Endodermal cell (in vitro differentiated cells): ENCODE measurements at regions not wholly inside any gene's neighbourhood (a gene's known extent, or its start where the extent isn't known, plus 50 kb on each side); places are given as distances from the start of the nearest gene placed in this dataset.

ENCODE experiments used
- DNase-seq: peaks from one replicate; pipeline ENCODE4 v3.0.0-alpha.2; 2017
- H3K27ac ChIP-seq: 2 replicates; pipeline ENCODE4 v1.5.1; 2013; ENCODE audit warnings: mild to moderate bottlenecking, low read depth, low read length, moderate library complexity
- H3K27me3 ChIP-seq: 2 replicates; pipeline ENCODE4 v1.6.1; 2013; ENCODE audit warnings: mild to moderate bottlenecking, low read length, moderate library complexity; ENCODE audit not compliant: insufficient read depth, control insufficient read depth, poor library complexity, severe bottlenecking
- H3K36me3 ChIP-seq: 2 replicates; pipeline ENCODE4 v1.7.0; 2013; ENCODE audit warnings: mild to moderate bottlenecking, low read length, moderate library complexity; ENCODE audit not compliant: control insufficient read depth, insufficient read depth
- H3K4me1 ChIP-seq: one replicate; pipeline ENCODE4 v1.7.0; 2013; ENCODE audit warnings: low read length; ENCODE audit not compliant: control insufficient read depth, insufficient read depth
- H3K4me3 ChIP-seq: 2 replicates; pipeline ENCODE4 v1.5.1; 2013; ENCODE audit warnings: mild to moderate bottlenecking, low read length, moderate library complexity
- H3K9ac ChIP-seq: 2 replicates; pipeline ENCODE4 v1.6.1; 2013; ENCODE audit warnings: mild to moderate bottlenecking, low read length, moderate library complexity; ENCODE audit not compliant: poor library complexity, severe bottlenecking; ENCODE audit errors: extremely low read depth
- H3K9me3 ChIP-seq: 2 replicates; pipeline ENCODE4 v1.6.1; 2013; ENCODE audit warnings: mild to moderate bottlenecking, low read length, moderate library complexity; ENCODE audit not compliant: control insufficient read depth
- H3K27ac Mint-ChIP-seq: 2 replicates; pipeline ENCODE4 v1.8.0; 2020; ENCODE audit warnings: mixed read lengths
- H3K27me3 Mint-ChIP-seq: 2 replicates; pipeline ENCODE4 v1.8.0; 2021; ENCODE audit warnings: mild to moderate bottlenecking, mixed read lengths; ENCODE audit not compliant: insufficient read depth
- H3K36me3 Mint-ChIP-seq: 2 replicates; pipeline ENCODE4 v1.8.0; 2020; ENCODE audit warnings: low read depth, mixed read lengths
- H3K4me1 Mint-ChIP-seq: 2 replicates; pipeline ENCODE4 v1.8.0; 2020; ENCODE audit warnings: mixed read lengths
- H3K4me3 Mint-ChIP-seq: 2 replicates; pipeline ENCODE4 v1.8.0; 2020; ENCODE audit warnings: mild to moderate bottlenecking, moderate library complexity, mixed read lengths
- H3K9me3 Mint-ChIP-seq: 2 replicates; pipeline ENCODE4 v1.8.0; 2020; ENCODE audit warnings: mild to moderate bottlenecking, mixed read lengths
- WGBS, 2 experiments: methylation state at CpG; one replicate each; pipeline versions ENCODE4 v1.1.5 to v1.1.7; 2013; ENCODE audit warnings: missing lambda C conversion rate in 2 of 2, mixed read lengths in 1 of 2; ENCODE audit not compliant: insufficient coverage in 1 of 2, insufficient read length in 1 of 2; 5-methylcytosine and 5-hydroxymethylcytosine counted together
- TF ChIP-seq, protein P1 (sequence below): fragments of 200-600 bp; sonication (generic); conservative IDR thresholded peaks from 2 replicates; pipeline ENCODE4 v1.5.0; 2021; ENCODE audit warnings: antibody characterized with exemption, mild to moderate bottlenecking

DNA sequence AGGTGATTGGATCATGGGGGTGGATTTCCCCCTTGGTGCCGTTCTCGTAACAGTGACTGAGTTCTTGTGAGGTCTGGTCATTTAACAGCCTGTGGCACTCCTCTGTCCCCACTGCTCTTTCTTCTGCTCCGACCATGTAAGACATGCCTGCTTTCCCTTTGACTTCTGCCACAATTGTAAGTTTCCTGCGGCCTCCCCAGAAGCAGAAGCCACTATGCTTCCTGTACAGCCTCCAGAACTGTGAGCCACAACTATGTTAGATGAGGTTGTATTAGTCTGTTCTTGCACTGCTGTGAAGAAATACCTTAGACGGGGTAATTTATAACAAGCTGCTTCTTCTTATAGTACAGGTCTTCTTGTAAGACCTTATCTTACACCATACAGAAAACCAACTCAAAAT, 241.7 kb upstream of the KLF14 start:
- WGBS, 2 experiments, result 94 to 97% methylated on average over 4 to 5 of the region's 5 CpGs
- Mint-ChIP-seq H3K4me1 (no peaks in the 10 kb centered on the region), H3K9me3 (peaks cover 17% of the 10 kb centered on the region), H3K27me3 (no peaks in the 10 kb centered on the region), H3K4me3 (no peak overlapping the region), H3K27ac (no peak overlapping the region), H3K36me3 (peaks cover 26% of the 10 kb centered on the region)
- no peak overlapping the region for H3K4me3 ChIP-seq
- TF ChIP-seq, protein P1, sequence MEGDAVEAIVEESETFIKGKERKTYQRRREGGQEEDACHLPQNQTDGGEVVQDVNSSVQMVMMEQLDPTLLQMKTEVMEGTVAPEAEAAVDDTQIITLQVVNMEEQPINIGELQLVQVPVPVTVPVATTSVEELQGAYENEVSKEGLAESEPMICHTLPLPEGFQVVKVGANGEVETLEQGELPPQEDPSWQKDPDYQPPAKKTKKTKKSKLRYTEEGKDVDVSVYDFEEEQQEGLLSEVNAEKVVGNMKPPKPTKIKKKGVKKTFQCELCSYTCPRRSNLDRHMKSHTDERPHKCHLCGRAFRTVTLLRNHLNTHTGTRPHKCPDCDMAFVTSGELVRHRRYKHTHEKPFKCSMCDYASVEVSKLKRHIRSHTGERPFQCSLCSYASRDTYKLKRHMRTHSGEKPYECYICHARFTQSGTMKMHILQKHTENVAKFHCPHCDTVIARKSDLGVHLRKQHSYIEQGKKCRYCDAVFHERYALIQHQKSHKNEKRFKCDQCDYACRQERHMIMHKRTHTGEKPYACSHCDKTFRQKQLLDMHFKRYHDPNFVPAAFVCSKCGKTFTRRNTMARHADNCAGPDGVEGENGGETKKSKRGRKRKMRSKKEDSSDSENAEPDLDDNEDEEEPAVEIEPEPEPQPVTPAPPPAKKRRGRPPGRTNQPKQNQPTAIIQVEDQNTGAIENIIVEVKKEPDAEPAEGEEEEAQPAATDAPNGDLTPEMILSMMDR, result no peak
- no peak overlapping the region for H3K9ac ChIP-seq
- H3K36me3 ChIP-seq, result no peaks in the 10 kb centered on the region
- no peaks in the 10 kb centered on the region for H3K27me3 ChIP-seq
- H3K27ac ChIP-seq, result no peak overlapping the region
- peaks cover 15% of the 10 kb centered on the region for H3K9me3 ChIP-seq
- DNase-seq, result no peak
- H3K4me1 ChIP-seq, result no peaks in the 10 kb centered on the region

DNA sequence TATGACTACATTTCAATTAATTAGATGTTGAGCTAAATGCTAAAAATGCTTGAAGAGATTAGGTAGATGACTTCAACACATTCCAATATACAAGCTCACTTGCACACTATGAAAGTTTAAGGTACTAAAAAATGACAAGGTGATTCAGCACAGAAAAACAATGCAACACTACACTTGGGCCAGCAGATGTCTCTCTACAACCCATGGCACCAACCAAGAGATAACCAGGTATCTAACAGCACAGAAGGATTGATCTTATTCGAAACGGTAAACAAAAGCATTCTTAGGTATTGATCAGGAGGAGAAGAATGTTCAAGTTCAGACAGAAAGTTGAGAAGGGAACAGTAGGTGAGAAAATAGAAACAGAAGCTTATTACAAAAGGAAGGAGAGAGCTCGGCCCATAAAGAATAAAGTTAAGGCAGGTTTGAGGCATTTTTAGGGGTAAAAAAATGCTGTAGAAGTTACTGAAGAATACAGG, 248.2 kb upstream of the KLF14 start:
- H3K27ac Mint-ChIP-seq, result no peak overlapping the region
- 50 to 54% methylated on average over 3 of the region's 3 CpGs for whole genome bisulfite sequencing, 2 experiments
- TF ChIP-seq, protein P1, result peak; percentile 83
- Histone ChIP-seq H3K9ac (no peak overlapping the region), H3K9me3 (no peaks in the 10 kb centered on the region), H3K27ac (no peak overlapping the region), H3K4me3 (no peak overlapping the region), H3K4me1 (no peaks in the 10 kb centered on the region), H3K36me3 (no peaks in the 10 kb centered on the region), H3K27me3 (no peaks in the 10 kb centered on the region)
- no peak for DNase-seq
- H3K9me3 Mint-ChIP-seq, result no peaks in the 10 kb centered on the region
- H3K36me3 Mint-ChIP-seq, result no peaks in the 10 kb centered on the region
- H3K4me1 Mint-ChIP-seq, result no peaks in the 10 kb centered on the region
- no peaks in the 10 kb centered on the region for H3K27me3 Mint-ChIP-seq
- no peak overlapping the region for H3K4me3 Mint-ChIP-seq

DNA sequence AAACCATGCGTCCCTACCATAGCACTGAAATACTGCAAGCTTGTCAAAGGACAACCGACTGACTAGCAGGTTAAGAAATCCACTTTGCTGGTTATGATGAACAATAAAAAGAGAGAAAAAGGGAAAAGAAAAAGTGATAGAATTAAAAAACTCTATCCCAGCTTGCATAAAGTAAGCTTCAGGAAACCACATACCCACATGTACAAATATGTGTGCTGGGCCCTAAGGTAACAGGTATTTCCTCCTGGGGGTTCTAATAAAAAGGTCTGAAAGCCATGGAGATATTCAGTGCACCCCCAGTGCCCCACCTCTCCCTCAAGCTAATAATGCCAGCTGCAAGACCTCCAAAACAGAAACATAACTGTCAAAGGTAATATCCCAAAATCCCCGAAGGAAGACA, 248.6 kb upstream of the KLF14 start:
- H3K9me3 Mint-ChIP-seq, result no peaks in the 10 kb centered on the region
- Histone ChIP-seq H3K4me1 (no peaks in the 10 kb centered on the region), H3K27ac (no peak overlapping the region), H3K36me3 (no peaks in the 10 kb centered on the region), H3K4me3 (no peak overlapping the region), H3K27me3 (no peaks in the 10 kb centered on the region), H3K9ac (no peak overlapping the region), H3K9me3 (no peaks in the 10 kb centered on the region)
- TF ChIP-seq, protein P1, result no peak
- no peaks in the 10 kb centered on the region for H3K36me3 Mint-ChIP-seq
- DNase-seq, result no peak
- 68 to 71% methylated on average over 2 of the region's 3 CpGs for WGBS, 2 experiments
- no peak overlapping the region for H3K4me3 Mint-ChIP-seq
- no peaks in the 10 kb centered on the region for H3K4me1 Mint-ChIP-seq
- H3K27me3 Mint-ChIP-seq, result no peaks in the 10 kb centered on the region
- no peak overlapping the region for H3K27ac Mint-ChIP-seq
